Activated T-cell treated with anti-CD3 and anti-CD28 coated beads, Interleukin-2, amount 50 U/mL, for 4 hours (primary cell): ENCODE measurements at regions not wholly inside any gene's neighbourhood (a gene's known extent, or its start where the extent isn't known, plus 50 kb on each side); places are given as distances from the start of the nearest gene placed in this dataset.
"Not testable (repeated sequence)": the region's sequence is repeated elsewhere in the genome, so short reads cannot be mapped to it uniquely, and the experiment has no call there.

Experiments
- ATAC-seq, 2 donors: fragments of 200-7000 bp; cut with Tn5 transposase; one replicate each; pipeline ENCODE4 v1.10.0; 2021
- DNase-seq: peaks from one replicate; pipeline ENCODE4 v3.0.0-alpha.2; 2020
- H3K27me3 Mint-ChIP-seq: one replicate; pipeline ENCODE4 v1.8.0; 2021; ENCODE audit warnings: low read depth, mixed read lengths
- H3K36me3 Mint-ChIP-seq: one replicate; pipeline ENCODE4 v1.8.0; 2022; ENCODE audit warnings: mixed read lengths; ENCODE audit not compliant: insufficient read depth
- H3K4me1 Mint-ChIP-seq: one replicate; pipeline ENCODE4 v1.8.0; 2021; ENCODE audit warnings: low read depth, mixed read lengths
- H3K4me3 Mint-ChIP-seq: one replicate; pipeline ENCODE4 v1.8.0; 2021; ENCODE audit warnings: mild to moderate bottlenecking, moderate library complexity, mixed read lengths
- H3K9me3 Mint-ChIP-seq: one replicate; pipeline ENCODE4 v1.8.0; 2021; ENCODE audit warnings: mixed read lengths

DNA sequence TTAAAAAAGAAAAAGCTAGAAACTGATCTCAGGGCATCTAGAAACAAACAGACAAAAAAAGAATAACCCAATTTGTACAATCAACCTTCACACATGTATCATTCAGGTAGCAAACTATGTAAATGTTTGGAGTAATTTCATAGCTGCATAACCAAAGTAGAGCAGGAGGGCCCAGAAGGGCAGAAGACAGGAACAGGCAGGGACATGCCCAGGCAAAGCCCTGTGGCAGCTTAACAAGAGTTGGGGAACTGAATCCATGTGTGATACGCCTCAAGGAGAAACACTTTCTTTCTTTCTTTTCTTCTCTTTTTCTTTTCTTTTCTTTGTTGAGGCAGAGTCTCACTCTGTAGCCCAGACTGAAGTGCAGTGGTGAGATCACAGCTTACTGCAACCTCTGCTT is 390.4 kb upstream of the ANKRD20A1 start:
- not testable (repeated sequence) for DNase-seq, H3K4me3 Mint-ChIP-seq, ATAC-seq, H3K9me3 Mint-ChIP-seq, H3K36me3 Mint-ChIP-seq, H3K4me1 Mint-ChIP-seq, H3K27me3 Mint-ChIP-seq

DNA sequence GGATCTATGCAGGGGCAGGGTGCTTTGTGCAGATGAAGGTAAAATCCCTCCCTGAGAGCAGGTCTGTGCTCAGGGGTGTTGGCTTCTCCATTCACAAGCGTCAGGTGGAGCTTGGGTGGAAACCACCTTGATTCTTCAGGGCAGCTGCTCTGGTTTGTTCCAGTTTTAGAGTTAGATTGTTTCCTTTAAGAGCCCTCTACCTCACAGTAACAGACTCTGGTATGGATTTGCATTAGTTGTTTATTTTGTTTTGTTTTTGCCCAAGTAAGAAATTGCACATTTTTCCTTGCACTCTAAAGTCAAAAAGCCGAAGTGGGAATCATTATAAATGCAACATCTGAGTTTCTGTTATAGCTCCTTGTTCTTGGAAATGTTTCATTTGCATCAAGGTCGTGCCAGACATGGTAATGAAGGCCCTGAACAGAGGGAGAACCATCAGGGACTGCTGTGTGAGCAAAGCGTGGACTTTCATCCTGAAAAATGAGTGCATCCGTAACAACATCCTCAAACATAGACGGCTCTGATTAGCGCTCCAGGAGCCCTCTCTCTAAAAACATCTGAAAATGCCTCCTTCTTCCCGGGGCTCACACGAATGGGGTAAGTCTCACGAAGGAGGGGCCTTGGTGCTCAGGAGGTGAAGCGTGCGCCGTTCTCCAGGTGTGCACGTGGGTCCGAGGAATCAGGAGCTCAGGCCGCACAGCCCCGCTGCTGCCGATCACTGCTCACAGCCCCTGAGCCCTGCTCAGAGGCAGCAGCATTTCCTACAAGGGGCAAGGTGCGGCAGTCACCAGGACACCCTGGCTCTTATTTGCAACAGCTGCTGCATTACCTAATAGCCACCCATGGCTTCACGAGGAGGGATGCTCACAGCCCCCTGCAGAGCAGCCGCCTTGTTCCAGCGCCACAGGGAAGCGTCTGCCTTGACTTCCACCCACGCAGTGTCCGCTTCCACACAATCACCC is 396.7 kb upstream of the ANKRD20A1 start:
- H3K36me3 Mint-ChIP-seq, H3K9me3 Mint-ChIP-seq, DNase-seq, ATAC-seq, H3K4me1 Mint-ChIP-seq, H3K4me3 Mint-ChIP-seq, H3K27me3 Mint-ChIP-seq: not testable (repeated sequence)

DNA sequence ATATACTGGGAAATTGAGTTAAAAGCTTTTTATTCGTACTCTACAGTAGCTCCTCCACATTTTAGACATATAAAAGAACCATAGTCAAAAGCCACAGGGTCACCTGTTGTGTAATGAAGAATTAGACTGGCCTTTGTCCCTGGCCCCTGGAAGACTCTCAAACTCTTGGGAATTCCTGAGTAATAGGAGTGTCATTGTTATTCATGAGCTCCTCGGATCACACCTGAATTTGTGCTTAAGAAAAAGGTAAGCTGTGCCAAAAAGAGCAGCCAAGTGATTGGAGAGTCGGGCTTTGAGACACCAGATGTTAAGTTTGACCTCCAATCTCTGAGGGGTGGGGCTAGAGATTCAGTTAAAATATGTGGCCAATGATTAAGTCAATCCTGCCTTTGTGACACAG is 405.8 kb upstream of the ANKRD20A1 start:
- not testable (repeated sequence) for H3K27me3 Mint-ChIP-seq, ATAC-seq, DNase-seq, H3K4me3 Mint-ChIP-seq, H3K9me3 Mint-ChIP-seq, H3K36me3 Mint-ChIP-seq, H3K4me1 Mint-ChIP-seq

DNA sequence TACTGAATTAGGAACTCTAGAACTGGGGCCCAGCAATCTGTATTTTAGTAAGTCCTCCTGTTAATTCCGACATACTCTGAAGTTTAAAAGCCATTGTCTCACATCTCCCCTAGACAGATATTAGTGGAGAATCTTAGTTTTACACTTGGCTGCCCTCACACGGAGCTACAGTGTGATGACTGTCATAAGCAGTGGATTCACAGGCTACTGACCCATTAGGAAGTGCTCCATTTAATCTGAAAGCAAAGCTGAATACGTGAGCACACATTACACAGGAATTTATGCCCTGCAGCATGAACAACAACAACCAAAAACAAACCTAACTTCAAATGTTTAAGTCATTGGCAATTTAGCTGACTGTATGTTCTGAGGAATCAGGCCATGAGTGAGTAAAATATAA is 416.4 kb upstream of the ANKRD20A1 start:
- not testable (repeated sequence) for ATAC-seq, H3K27me3 Mint-ChIP-seq, H3K4me1 Mint-ChIP-seq, DNase-seq, H3K36me3 Mint-ChIP-seq, H3K4me3 Mint-ChIP-seq, H3K9me3 Mint-ChIP-seq

DNA sequence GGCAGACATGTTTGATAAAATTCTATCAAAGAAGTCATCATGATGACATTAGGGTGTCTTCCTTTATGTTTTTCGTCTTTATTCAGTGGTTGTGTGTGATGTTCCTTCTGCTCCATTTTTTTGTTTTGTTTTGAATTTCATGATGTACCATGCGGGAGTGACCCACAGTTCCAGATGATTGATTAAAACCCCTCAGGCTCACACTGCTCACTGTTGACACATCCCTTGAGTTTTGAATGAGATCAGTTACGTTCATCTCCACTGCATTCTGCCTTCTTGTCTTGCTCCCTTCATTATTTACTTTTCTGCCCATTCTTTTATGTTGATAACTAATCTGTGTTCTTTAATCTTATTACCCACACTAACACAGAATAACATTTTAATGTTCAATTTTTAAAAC is 421.7 kb upstream of the ANKRD20A1 start:
- not testable (repeated sequence) for DNase-seq, H3K4me3 Mint-ChIP-seq, H3K4me1 Mint-ChIP-seq, H3K9me3 Mint-ChIP-seq, H3K36me3 Mint-ChIP-seq, H3K27me3 Mint-ChIP-seq, ATAC-seq

DNA sequence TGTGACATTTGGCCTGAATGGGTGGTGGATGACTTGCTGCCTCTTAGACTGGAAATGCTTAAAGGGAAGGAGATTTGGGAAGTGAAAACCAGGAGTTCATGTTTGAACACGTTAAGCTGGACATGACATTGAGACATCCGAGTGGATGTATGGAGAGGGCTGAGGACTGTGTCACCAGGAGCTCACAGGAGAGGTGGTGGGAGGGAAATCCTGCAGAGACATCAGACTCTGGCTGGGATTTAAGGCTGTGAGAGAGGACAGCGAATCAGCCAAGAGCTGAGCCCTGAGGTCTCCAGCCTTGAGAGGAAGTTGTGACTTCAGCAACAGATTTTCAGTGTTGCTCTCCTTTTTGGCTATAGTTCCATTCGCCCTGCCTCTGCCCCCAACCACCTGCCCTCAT is 432.5 kb upstream of the SPATA31A3 start:
- H3K4me1 Mint-ChIP-seq, H3K9me3 Mint-ChIP-seq, H3K36me3 Mint-ChIP-seq, H3K27me3 Mint-ChIP-seq, DNase-seq, H3K4me3 Mint-ChIP-seq, ATAC-seq: not testable (repeated sequence)

DNA sequence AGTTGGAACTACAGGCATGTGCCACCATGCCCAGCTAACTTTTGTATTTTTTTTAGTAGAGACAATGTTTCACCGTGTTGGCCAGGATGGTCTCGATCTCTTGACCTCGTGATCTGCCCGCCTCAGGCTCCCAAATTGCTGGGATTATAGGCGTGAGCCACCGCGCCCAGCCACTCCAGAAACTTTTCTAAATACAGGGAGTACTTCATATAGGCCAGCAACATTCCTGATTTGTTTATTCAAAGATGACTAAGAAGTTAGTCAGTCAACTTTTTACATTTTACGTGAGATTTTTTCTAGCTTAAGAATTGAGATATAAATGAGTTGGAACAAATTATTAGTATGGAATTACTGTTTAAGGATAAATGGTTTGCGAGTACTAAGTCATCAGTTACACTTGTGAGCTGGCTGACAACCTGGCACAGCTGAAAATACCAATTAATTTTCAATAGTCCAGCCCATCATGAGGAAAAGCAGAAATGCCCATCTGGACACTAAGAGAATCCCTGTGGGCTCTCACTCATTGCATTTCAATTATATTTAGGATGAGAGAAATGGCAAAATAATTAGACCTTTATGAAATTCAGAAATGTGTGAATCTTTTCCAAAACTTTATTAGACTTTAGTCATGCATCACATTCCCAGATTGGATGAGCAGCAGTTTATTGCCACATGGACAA is 430.8 kb upstream of the SPATA31A3 start:
- not testable (repeated sequence) for ATAC-seq, H3K27me3 Mint-ChIP-seq, H3K4me3 Mint-ChIP-seq

DNA sequence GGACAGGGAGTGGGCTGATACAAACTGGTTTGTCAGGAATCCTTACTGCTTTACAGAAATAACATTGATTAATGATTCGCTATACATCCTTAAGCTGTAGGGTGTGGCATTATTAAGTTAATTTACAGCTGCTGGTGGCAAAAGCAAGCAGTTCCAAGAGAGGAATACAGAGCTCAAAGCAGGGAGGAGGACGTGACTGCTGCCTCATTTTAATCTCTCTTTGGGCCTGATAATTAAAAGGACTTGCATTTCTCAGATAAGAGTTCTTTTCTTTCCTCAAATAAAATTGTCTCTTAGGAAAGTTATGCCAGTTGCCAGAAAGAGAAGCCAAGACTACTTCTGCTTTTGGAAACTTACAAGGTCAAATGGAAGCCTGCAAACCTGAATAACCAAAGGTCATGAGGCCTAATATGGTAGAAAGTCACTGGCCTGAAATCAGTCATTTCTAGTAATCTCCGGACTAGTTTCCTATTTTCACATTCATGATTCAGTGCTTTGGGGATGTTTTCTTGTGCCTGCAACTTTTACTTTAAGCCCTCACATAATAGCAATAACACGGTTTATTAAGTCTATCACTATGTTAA is 426.2 kb upstream of the SPATA31A3 start:
- not testable (repeated sequence) for DNase-seq, H3K36me3 Mint-ChIP-seq, H3K9me3 Mint-ChIP-seq, H3K27me3 Mint-ChIP-seq, H3K4me1 Mint-ChIP-seq, H3K4me3 Mint-ChIP-seq, ATAC-seq

More for the DNA sequence above, 430.8 kb upstream of the SPATA31A3 start:
- not testable (repeated sequence) for H3K36me3 Mint-ChIP-seq, H3K9me3 Mint-ChIP-seq, H3K4me1 Mint-ChIP-seq, DNase-seq

DNA sequence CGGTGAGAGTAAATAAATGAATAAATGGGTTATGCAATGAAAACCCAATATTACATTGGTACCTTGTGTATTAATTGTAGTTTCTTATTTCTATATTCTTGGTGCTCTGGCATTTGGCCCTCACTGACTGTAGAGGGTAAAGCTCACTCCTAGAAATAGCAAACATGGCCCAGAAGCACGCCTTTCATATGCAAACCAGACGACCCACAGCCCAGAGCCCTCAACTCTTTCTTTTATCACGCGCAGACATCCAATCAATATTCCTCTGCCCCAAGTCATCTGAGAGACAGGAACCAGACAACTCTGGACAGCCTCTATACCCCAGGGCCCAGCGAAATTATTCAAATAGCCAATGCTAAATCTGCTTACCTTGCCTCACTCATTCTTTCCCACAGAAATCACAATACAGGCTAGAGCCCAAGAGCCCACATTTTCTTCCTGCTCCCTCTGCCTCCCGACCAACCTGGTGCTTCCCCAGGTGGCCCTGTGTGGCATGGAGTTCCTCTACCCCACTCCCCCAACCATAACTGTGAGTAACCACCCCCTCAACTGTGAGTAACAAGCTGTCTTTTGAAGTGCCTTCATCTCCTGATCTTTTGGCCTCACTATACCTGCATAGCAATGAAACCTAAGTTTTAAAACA is 425.1 kb upstream of the SPATA31A3 start:
- H3K36me3 Mint-ChIP-seq, DNase-seq, H3K4me3 Mint-ChIP-seq, H3K4me1 Mint-ChIP-seq, ATAC-seq, H3K27me3 Mint-ChIP-seq, H3K9me3 Mint-ChIP-seq: not testable (repeated sequence)

DNA sequence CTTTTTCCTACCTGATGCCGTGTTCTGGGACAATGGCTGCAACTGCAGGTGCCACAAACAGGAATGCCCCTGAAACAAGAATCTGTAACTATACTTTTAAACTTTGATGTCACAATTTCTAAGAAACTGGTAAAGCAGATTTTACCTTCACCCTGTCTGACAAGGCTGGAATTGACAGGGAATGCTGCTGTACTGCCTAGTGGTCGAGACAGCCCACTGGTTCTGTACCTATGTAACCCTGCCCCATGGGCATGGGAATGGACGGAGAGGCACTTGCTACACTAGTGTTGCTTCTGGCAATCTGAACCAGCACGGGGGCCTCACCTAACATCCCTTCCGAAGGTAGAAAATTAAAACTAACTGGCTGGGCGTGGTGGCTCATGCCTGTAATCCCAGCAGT is 424.3 kb upstream of the SPATA31A3 start:
- H3K4me3 Mint-ChIP-seq, DNase-seq, ATAC-seq, H3K27me3 Mint-ChIP-seq, H3K9me3 Mint-ChIP-seq, H3K36me3 Mint-ChIP-seq, H3K4me1 Mint-ChIP-seq: not testable (repeated sequence)

DNA sequence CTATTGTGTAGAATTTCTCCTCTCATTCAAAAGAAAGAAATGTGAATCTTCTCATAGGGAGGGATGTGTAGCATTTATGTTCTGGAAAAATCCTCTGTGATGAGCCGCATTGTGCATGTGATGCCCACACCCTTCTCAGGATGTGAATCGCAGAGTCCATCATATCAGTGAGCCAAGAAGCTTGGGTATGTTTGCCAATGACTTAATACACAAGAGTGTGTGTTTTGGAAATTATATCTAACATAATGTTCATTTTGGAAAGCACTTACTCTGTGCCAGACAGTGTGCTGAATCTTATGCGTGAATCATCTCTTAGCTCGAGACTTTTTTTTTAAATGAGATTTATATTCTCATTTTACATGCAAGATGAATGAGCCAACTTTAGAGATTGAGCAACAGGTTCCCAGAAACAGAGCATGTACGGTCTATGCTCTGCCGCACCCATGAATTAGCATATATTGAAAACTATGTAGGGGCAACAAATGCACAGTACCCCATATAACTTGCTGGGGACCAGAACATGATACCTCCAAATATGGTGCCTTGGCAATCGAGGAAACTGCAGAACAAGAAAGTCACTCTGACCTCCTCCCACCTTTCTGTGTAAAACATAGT is 418.4 kb upstream of the SPATA31A3 start:
- not testable (repeated sequence) for H3K4me3 Mint-ChIP-seq, H3K4me1 Mint-ChIP-seq, H3K9me3 Mint-ChIP-seq, H3K36me3 Mint-ChIP-seq, H3K27me3 Mint-ChIP-seq, DNase-seq, ATAC-seq

DNA sequence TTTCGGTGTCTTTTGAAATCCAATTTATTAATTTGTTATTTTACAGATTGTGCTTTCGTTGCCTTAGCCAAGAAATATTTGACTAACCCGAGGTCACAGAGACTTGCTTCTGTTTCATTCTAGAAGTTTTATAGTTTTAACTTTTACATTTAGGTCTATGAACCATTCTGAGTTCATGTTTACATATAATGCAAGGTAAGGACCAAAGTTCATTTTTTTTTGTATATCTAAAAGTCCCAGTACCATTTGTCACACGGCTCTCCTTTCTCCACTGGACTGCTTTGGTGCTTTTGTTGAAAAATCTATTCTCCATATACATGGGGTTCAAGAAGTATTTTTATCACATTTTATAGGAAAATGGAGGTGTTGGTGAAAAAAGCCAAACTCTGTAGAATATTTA is 411.4 kb upstream of the SPATA31A3 start:
- ATAC-seq, H3K4me3 Mint-ChIP-seq, H3K36me3 Mint-ChIP-seq, H3K4me1 Mint-ChIP-seq, DNase-seq, H3K27me3 Mint-ChIP-seq, H3K9me3 Mint-ChIP-seq: not testable (repeated sequence)

DNA sequence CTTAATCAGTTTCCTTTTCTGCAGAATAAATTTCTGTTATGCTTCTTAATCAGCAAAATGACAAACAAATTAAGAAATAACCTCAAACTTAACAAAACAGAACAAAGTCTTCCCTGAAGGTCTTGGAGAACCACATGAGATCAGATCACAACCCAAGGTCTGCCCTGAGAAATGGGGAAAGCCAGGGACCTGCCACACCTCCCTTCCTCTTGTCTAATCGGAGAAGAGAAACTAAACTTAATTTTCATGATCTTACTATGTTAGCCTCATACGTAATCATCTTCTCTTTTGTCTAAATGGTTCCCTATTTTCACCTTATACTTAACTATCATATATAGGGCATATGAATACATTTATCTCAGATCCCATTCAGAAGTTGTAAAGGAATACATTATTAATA is 405.4 kb upstream of the SPATA31A3 start:
- H3K36me3 Mint-ChIP-seq: not testable (repeated sequence)

DNA sequence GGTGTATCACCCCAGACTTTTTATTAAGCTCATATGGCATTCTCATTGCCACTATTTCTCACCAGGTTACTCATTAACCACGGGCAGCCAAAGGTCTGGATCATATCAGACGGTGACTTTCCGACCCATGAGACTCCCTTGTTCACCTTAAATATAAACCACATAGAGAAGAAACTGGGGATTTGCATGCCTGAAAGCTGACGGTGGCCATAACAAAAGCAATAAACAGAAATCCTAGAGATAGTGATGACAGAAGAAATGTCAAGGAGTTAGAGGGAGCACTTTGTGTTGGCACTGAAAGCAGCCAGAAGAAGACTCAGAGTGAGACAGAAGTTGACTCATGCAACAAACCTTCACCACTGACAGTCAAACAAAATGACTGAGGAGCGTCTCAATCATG is 402.4 kb upstream of the SPATA31A3 start:
- ATAC-seq, H3K27me3 Mint-ChIP-seq: not testable (repeated sequence)

More for the DNA sequence above, 405.4 kb upstream of the SPATA31A3 start:
- not testable (repeated sequence) for DNase-seq, ATAC-seq, H3K9me3 Mint-ChIP-seq, H3K27me3 Mint-ChIP-seq, H3K4me1 Mint-ChIP-seq, H3K4me3 Mint-ChIP-seq

More for the DNA sequence above, 402.4 kb upstream of the SPATA31A3 start:
- H3K9me3 Mint-ChIP-seq, H3K4me3 Mint-ChIP-seq, DNase-seq, H3K4me1 Mint-ChIP-seq, H3K36me3 Mint-ChIP-seq: not testable (repeated sequence)
